ENCODE measurements at regions not wholly inside any gene's neighbourhood (a gene's known extent, or its start where the extent isn't known, plus 50 kb on each side); places are given as distances from the start of the nearest gene placed in this dataset.

- TF ChIP-seq, protein P1, sequence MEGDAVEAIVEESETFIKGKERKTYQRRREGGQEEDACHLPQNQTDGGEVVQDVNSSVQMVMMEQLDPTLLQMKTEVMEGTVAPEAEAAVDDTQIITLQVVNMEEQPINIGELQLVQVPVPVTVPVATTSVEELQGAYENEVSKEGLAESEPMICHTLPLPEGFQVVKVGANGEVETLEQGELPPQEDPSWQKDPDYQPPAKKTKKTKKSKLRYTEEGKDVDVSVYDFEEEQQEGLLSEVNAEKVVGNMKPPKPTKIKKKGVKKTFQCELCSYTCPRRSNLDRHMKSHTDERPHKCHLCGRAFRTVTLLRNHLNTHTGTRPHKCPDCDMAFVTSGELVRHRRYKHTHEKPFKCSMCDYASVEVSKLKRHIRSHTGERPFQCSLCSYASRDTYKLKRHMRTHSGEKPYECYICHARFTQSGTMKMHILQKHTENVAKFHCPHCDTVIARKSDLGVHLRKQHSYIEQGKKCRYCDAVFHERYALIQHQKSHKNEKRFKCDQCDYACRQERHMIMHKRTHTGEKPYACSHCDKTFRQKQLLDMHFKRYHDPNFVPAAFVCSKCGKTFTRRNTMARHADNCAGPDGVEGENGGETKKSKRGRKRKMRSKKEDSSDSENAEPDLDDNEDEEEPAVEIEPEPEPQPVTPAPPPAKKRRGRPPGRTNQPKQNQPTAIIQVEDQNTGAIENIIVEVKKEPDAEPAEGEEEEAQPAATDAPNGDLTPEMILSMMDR (IDR thresholded peaks at IDR 0.05) = no peak
- no peak for TF ChIP-seq POLR2A (IDR thresholded peaks at IDR 0.05)
Observed at GRCh38 chrX:127317159-127317558, 497.6 kb downstream of the PRR32 start.
